IMR-90 (cell line): ENCODE measurements at regions not wholly inside any gene's neighbourhood (a gene's known extent, or its start where the extent isn't known, plus 50 kb on each side); places are given as distances from the start of the nearest gene placed in this dataset.

Source experiments
- ATAC-seq: fragments of 200-7000 bp; cut with Tn5 transposase; 2 replicates; pipeline ENCODE4 v1.9.1; 2020; ENCODE audit warnings: low read depth, mild to moderate bottlenecking, moderate library complexity
- BruUV-seq: library from RNA; stranded (reverse); fragments of 400-500 nt; replicated peaks from 2 replicates; lab custom pipeline; 2021; lab: Mats Ljungman, UMichigan
- CTCF ChIA-PET: fragments of 300-600 bp; formaldehyde crosslinking; extraction: SDS; loops from one replicate; lab custom pipeline; 2021; ENCODE audit warnings: antibody characterized with exemption; lab: Yijun Ruan, JAX
- POLR2A ChIA-PET: fragments of 300-600 bp; sonication (Branson Sonifier 250); formaldehyde crosslinking; loops from one replicate; lab custom pipeline; 2022; ENCODE audit warnings: antibody characterized with exemption; ENCODE audit not compliant: unreplicated experiment; lab: Charles Lee
- DNase-seq: peaks from one replicate; pipeline ENCODE4 v3.0.0; 2013
- H2AFZ ChIP-seq: replicated peaks from 2 replicates; pipeline ENCODE3; 2013; ENCODE audit warnings: low read length, mild to moderate bottlenecking; ENCODE audit not compliant: poor library complexity
- H2AK5ac ChIP-seq: 2 replicates; pipeline ENCODE4 v1.6.1; 2013; ENCODE audit warnings: low read depth, low read length, inconsistent platforms
- H2AK9ac ChIP-seq: replicated peaks from 2 replicates; pipeline ENCODE3; 2013; ENCODE audit warnings: mild to moderate bottlenecking, low read depth, low read length, moderate library complexity; ENCODE audit not compliant: poor library complexity
- H2BK120ac ChIP-seq: 2 replicates; pipeline ENCODE4 v1.6.1; 2013; ENCODE audit warnings: low read depth, low read length, inconsistent platforms
- H2BK15ac ChIP-seq: 3 replicates; pipeline ENCODE4 v1.6.1; 2013; ENCODE audit warnings: low read depth, low read length, inconsistent platforms
- H2BK20ac ChIP-seq: 2 replicates; pipeline ENCODE4 v1.6.1; 2013; ENCODE audit warnings: low read depth, mild to moderate bottlenecking, inconsistent platforms, low read length, moderate library complexity
- H2BK5ac ChIP-seq: 2 replicates; pipeline ENCODE4 v1.6.1; 2013; ENCODE audit warnings: mild to moderate bottlenecking, low read depth, low read length, inconsistent platforms; ENCODE audit not compliant: poor library complexity, severe bottlenecking
- H3K14ac ChIP-seq: replicated peaks from 2 replicates; pipeline ENCODE4 v1.6.1; 2013; ENCODE audit warnings: low read depth, low read length, inconsistent platforms
- H3K18ac ChIP-seq: 2 replicates; pipeline ENCODE4 v1.6.1; 2013; ENCODE audit warnings: low read depth, low read length, control low read depth
- H3K23ac ChIP-seq: 2 replicates; pipeline ENCODE4 v1.6.1; 2013; ENCODE audit warnings: low read depth, low read length, inconsistent platforms
- H3K27ac ChIP-seq: 2 replicates; pipeline ENCODE4 v1.5.1; 2013; ENCODE audit warnings: mild to moderate bottlenecking, control low read depth, low read length; ENCODE audit not compliant: insufficient read depth
- H3K27me3 ChIP-seq: 2 replicates; pipeline ENCODE4 v1.6.1; 2013; ENCODE audit warnings: low read length; ENCODE audit not compliant: control insufficient read depth, insufficient read depth
- H3K36me3 ChIP-seq: 2 replicates; pipeline ENCODE4 v1.6.1; 2013; ENCODE audit warnings: low read length, mixed read lengths; ENCODE audit not compliant: control insufficient read depth, insufficient read depth
- H3K4ac ChIP-seq: 2 replicates; pipeline ENCODE4 v1.6.1; 2013; ENCODE audit warnings: low read depth, low read length, inconsistent platforms
- H3K4me1 ChIP-seq: 2 replicates; pipeline ENCODE4 v1.6.1; 2013; ENCODE audit warnings: low read length, mixed read lengths; ENCODE audit not compliant: control insufficient read depth, insufficient read depth
- H3K4me2 ChIP-seq: 2 replicates; pipeline ENCODE4 v1.6.1; 2013; ENCODE audit warnings: low read depth, mild to moderate bottlenecking, control low read depth, low read length, moderate library complexity
- H3K4me3 ChIP-seq: 2 replicates; pipeline ENCODE4 v1.5.1; 2013; ENCODE audit warnings: low read depth, mild to moderate bottlenecking, control low read depth, low read length, moderate library complexity; ENCODE audit not compliant: insufficient read depth
- H3K56ac ChIP-seq: 2 replicates; pipeline ENCODE4 v1.6.1; 2013; ENCODE audit warnings: low read length, inconsistent platforms; ENCODE audit not compliant: insufficient read depth; ENCODE audit errors: extremely low read depth
- H3K79me1 ChIP-seq, 2 experiments: 2 replicates each; pipeline ENCODE4 v1.6.1; 2013; ENCODE audit warnings: low read length in 2 of 2, inconsistent platforms in 1 of 2, low read depth in 1 of 2
- H3K9ac ChIP-seq: 2 replicates; pipeline ENCODE4 v1.6.1; 2013; ENCODE audit warnings: low read depth, low read length, control low read depth
- H3K9me1 ChIP-seq: 2 replicates; pipeline ENCODE4 v1.6.1; 2013; ENCODE audit warnings: low read length, inconsistent platforms; ENCODE audit not compliant: insufficient read depth
- H3K9me3 ChIP-seq: 2 replicates; pipeline ENCODE4 v1.6.1; 2013; ENCODE audit warnings: low read length; ENCODE audit not compliant: control insufficient read depth, insufficient read depth
- H4K20me1 ChIP-seq: 2 replicates; pipeline ENCODE4 v1.6.1; 2013; ENCODE audit warnings: low read length, inconsistent platforms; ENCODE audit not compliant: insufficient read depth
- H4K5ac ChIP-seq: 2 replicates; pipeline ENCODE4 v1.6.1; 2013; ENCODE audit warnings: mild to moderate bottlenecking, low read depth, low read length, control low read depth
- H4K8ac ChIP-seq, 2 experiments: 2 replicates each; pipeline ENCODE4 v1.6.1; 2013; ENCODE audit warnings: low read depth in 2 of 2, low read length in 2 of 2, control low read depth in 1 of 2, inconsistent platforms in 1 of 2
- H4K91ac ChIP-seq: 2 replicates; pipeline ENCODE4 v1.6.1; 2013; ENCODE audit warnings: low read depth, low read length, inconsistent platforms; ENCODE audit not compliant: insufficient read depth
- BHLHE40 ChIP-seq: fragments of 150-350 bp; IDR thresholded peaks from 2 replicates; pipeline ENCODE4 v1.6.1; 2016; ENCODE audit warnings: mild to moderate bottlenecking, low read depth, low read length
- CEBPB ChIP-seq: IDR thresholded peaks from 2 replicates; pipeline ENCODE4 v1.6.1; 2012; ENCODE audit warnings: low read depth, low read length, improper control_type of control experiment
- CHD1 ChIP-seq: IDR thresholded peaks from 2 replicates; pipeline ENCODE4 v1.6.1; 2012; ENCODE audit warnings: low read depth, low read length, improper control_type of control experiment
- FOS ChIP-seq: fragments of 150-350 bp; IDR thresholded peaks from 2 replicates; pipeline ENCODE4 v1.6.1; 2016; ENCODE audit warnings: low read depth, low read length
- MAFK ChIP-seq: IDR thresholded peaks from 2 replicates; pipeline ENCODE4 v1.6.1; 2012; ENCODE audit warnings: low read depth, low read length, improper control_type of control experiment
- MAZ ChIP-seq: IDR thresholded peaks from 2 replicates; pipeline ENCODE4 v1.6.1; 2012; ENCODE audit warnings: low read depth, mild to moderate bottlenecking, low read length, improper control_type of control experiment, moderate library complexity, borderline replicate concordance
- MXI1 ChIP-seq: IDR thresholded peaks from 2 replicates; pipeline ENCODE4 v1.6.1; 2012; ENCODE audit warnings: low read depth, mild to moderate bottlenecking, low read length, moderate library complexity, borderline replicate concordance
- NFE2L2 ChIP-seq: fragments of 150-350 bp; IDR thresholded peaks from 2 replicates; pipeline ENCODE4 v1.6.1; 2016; ENCODE audit warnings: low read depth, mild to moderate bottlenecking, low read length
- POLR2A ChIP-seq: IDR thresholded peaks from 2 replicates; pipeline ENCODE4 v1.6.1; 2012; ENCODE audit warnings: mild to moderate bottlenecking, low read depth, low read length
- RAD21 ChIP-seq: IDR thresholded peaks from 2 replicates; pipeline ENCODE4 v1.6.1; 2012; ENCODE audit warnings: low read length, improper control_type of control experiment
- RCOR1 ChIP-seq: IDR thresholded peaks from 2 replicates; pipeline ENCODE4 v1.6.1; 2012; ENCODE audit warnings: mild to moderate bottlenecking, low read length, improper control_type of control experiment; ENCODE audit not compliant: insufficient replicate concordance
- SMC3 ChIP-seq: fragments of 150-350 bp; IDR thresholded peaks from 2 replicates; pipeline ENCODE4 v1.6.1; 2016; ENCODE audit warnings: low read depth, mild to moderate bottlenecking, antibody characterized with exemption, low read length, moderate library complexity
- USF2 ChIP-seq: fragments of 150-350 bp; IDR thresholded peaks from 2 replicates; pipeline ENCODE4 v1.6.1; 2017; ENCODE audit warnings: mild to moderate bottlenecking, antibody characterized with exemption, low read length, low read depth
- WGBS, 2 experiments: methylation state at CpG; one replicate each; pipeline versions ENCODE4 v1.1.5 to v1.1.7; 2013; ENCODE audit warnings: missing lambda C conversion rate in 2 of 2; ENCODE audit not compliant: insufficient read length in 1 of 2; ENCODE audit errors: extremely low coverage in 2 of 2; 5-methylcytosine and 5-hydroxymethylcytosine counted together
- dilution Hi-C: fragments of 300-500 bp; cut with HindIII; formaldehyde crosslinking; loops from one replicate; pipeline ENCODE4 v1.14.3; 2018; ENCODE audit warnings: low sequenced_read_pairs; ENCODE audit not compliant: unreplicated experiment
- in situ Hi-C: fragments of 300-500 bp; cut with MboI; formaldehyde crosslinking; loops from 3 replicates; pipeline ENCODE4 v1.14.3; 2019; ENCODE audit warnings: low sequenced_read_pairs, inconsistent platforms, mixed read lengths
- intact Hi-C: fragments of 100-400 bp; cut with micrococcal nuclease; formaldehyde crosslinking; loops from 2 replicates; pipeline ENCODE4 v1.10.0; 2022
- TF ChIP-seq, protein P1 (sequence below): conservative IDR thresholded peaks from 2 replicates; pipeline ENCODE4 v1.5.1; 2012; ENCODE audit warnings: mild to moderate bottlenecking, low read depth, low read length, improper control_type of control experiment
- TF ChIP-seq, protein P2 (sequence below): fragments of 150-350 bp; IDR thresholded peaks from 2 replicates; pipeline ENCODE4 v1.6.1; 2016; ENCODE audit warnings: low read depth, mild to moderate bottlenecking, low read length, moderate library complexity, borderline replicate concordance

DNA sequence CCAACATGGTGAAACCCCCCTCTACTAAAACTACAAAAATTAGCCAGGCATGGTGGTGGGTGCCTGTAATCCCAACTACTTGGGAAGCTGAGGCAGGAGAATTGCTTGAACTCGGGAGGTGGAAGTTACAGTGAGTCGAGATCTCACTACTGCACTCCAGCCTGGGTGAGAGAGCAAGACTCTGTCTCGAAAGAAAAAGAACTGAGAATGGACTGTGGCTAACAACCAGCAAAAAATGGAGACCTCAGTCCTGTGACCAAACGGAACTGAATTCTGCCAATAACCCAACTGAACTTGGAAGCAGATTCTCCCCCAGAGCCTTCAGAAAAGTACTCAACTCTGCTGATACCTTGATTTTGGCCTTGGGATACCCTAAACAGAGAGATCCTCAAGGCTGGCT lies 604.5 kb downstream of the DOK5 start:
- Histone ChIP-seq H3K9me3 (peaks cover 2% of the 10 kb centered on the region; the same call in 1 of the 2 replicates), H3K9ac (no peak overlapping the region), H3K4ac (no peak overlapping the region), H2BK5ac (no peak overlapping the region), H3K36me3 (no peaks in the 10 kb centered on the region), H3K4me1 (no peaks in the 10 kb centered on the region), H2AK9ac (no peak overlapping the region), H3K23ac (no peak overlapping the region), H4K5ac (no peak overlapping the region), H2BK15ac (no peak overlapping the region), H4K20me1 (no peaks in the 10 kb centered on the region), H2BK120ac (no peak overlapping the region), H3K4me3 (no peak overlapping the region), H4K91ac (no peak overlapping the region), H3K27me3 (no peaks in the 10 kb centered on the region), H3K27ac (no peak overlapping the region), H3K4me2 (no peak overlapping the region), H4K8ac (no peak overlapping the region), H3K79me1 (no peaks in the 10 kb centered on the region), H3K56ac (no peak overlapping the region), H3K18ac (no peak overlapping the region), H2BK20ac (no peak overlapping the region), H2AFZ (no peak overlapping the region), H2AK5ac (no peak overlapping the region), H3K14ac (no peak overlapping the region), H3K9me1 (no peaks in the 10 kb centered on the region)
- DNase-seq = no peak
- WGBS, 2 experiments = no CpG with 5 or more reads among the region's 4 CpGs
- in situ Hi-C loops (no loop called here), intact Hi-C loops (no loop called here), dilution Hi-C loops (no loop called here)
- CTCF ChIA-PET = no interaction called here
- POLR2A ChIA-PET = no interaction called here
- TF ChIP-seq MAZ (no peak), RAD21 (no peak), MAFK (no peak), RCOR1 (no peak), BHLHE40 (no peak), CEBPB (no peak), SMC3 (no peak), CHD1 (no peak), MXI1 (no peak), FOS (no peak), POLR2A (no peak), USF2 (no peak), NFE2L2 (no peak)
- TF ChIP-seq, protein P1, sequence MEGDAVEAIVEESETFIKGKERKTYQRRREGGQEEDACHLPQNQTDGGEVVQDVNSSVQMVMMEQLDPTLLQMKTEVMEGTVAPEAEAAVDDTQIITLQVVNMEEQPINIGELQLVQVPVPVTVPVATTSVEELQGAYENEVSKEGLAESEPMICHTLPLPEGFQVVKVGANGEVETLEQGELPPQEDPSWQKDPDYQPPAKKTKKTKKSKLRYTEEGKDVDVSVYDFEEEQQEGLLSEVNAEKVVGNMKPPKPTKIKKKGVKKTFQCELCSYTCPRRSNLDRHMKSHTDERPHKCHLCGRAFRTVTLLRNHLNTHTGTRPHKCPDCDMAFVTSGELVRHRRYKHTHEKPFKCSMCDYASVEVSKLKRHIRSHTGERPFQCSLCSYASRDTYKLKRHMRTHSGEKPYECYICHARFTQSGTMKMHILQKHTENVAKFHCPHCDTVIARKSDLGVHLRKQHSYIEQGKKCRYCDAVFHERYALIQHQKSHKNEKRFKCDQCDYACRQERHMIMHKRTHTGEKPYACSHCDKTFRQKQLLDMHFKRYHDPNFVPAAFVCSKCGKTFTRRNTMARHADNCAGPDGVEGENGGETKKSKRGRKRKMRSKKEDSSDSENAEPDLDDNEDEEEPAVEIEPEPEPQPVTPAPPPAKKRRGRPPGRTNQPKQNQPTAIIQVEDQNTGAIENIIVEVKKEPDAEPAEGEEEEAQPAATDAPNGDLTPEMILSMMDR = no peak
- TF ChIP-seq, protein P2, sequence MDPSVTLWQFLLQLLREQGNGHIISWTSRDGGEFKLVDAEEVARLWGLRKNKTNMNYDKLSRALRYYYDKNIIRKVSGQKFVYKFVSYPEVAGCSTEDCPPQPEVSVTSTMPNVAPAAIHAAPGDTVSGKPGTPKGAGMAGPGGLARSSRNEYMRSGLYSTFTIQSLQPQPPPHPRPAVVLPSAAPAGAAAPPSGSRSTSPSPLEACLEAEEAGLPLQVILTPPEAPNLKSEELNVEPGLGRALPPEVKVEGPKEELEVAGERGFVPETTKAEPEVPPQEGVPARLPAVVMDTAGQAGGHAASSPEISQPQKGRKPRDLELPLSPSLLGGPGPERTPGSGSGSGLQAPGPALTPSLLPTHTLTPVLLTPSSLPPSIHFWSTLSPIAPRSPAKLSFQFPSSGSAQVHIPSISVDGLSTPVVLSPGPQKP = no peak
- no peak for ATAC-seq
- BruUV-seq = no TSS peak
